ENCODE measurements at regions not wholly inside any gene's neighbourhood (a gene's known extent, or its start where the extent isn't known, plus 50 kb on each side); places are given as distances from the start of the nearest gene placed in this dataset.

DNA sequence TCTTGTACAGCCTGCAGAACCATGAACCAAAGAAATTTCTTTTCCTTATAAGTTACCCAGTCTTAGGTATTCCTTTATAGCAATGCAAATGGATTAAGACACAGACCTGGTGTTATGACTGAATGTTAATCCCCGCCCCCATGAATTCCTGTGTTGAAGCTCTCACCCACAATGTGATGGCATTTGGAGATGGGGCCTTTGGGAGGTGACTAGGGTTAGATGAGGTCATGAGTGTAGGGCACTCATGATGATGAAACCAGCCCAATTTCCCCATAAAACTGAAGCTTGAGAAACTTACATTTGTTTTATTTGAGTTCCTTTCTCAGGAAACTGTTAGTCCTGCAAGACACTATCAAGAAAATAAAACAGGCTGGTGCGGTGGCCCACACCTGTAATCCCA is 115.8 kb upstream of the THY1 start:
- H3K27me3 ChIP-seq (ENCODE audit: insufficient read depth, low read length, poor library complexity) = peaks cover 5% of the 10 kb centered on the region
- H3K27ac ChIP-seq (ENCODE audit: low read length) = no peak overlapping the region
- no peaks in the 10 kb centered on the region for H3K79me2 ChIP-seq (ENCODE audit: insufficient read depth, low read length)
- no peak overlapping the region for H3K4me3 ChIP-seq (ENCODE audit: low read depth in 1 of 2, low read length in 2 of 2)
- no peaks in the 10 kb centered on the region for H3K36me3 ChIP-seq (ENCODE audit: insufficient read depth, low read length)
- H3K9me3 ChIP-seq (ENCODE audit: insufficient read depth, low read length, severe bottlenecking) = no peaks in the 10 kb centered on the region
- no peak for ATAC-seq (ENCODE audit: insufficient read depth, low read depth)
- no peak overlapping the region for H3K9ac ChIP-seq (ENCODE audit: low read depth, low read length)
- TF ChIP-seq, protein P1, sequence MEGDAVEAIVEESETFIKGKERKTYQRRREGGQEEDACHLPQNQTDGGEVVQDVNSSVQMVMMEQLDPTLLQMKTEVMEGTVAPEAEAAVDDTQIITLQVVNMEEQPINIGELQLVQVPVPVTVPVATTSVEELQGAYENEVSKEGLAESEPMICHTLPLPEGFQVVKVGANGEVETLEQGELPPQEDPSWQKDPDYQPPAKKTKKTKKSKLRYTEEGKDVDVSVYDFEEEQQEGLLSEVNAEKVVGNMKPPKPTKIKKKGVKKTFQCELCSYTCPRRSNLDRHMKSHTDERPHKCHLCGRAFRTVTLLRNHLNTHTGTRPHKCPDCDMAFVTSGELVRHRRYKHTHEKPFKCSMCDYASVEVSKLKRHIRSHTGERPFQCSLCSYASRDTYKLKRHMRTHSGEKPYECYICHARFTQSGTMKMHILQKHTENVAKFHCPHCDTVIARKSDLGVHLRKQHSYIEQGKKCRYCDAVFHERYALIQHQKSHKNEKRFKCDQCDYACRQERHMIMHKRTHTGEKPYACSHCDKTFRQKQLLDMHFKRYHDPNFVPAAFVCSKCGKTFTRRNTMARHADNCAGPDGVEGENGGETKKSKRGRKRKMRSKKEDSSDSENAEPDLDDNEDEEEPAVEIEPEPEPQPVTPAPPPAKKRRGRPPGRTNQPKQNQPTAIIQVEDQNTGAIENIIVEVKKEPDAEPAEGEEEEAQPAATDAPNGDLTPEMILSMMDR (IDR thresholded peaks at IDR 0.05; ENCODE audit: borderline replicate concordance, extremely low read depth, low read length, poor library complexity, severe bottlenecking) = no peak
- H2AFZ ChIP-seq (ENCODE audit: low read depth, low read length) = no peak overlapping the region
- H4K20me1 ChIP-seq (ENCODE audit: insufficient read depth, low read length) = peaks cover 3% of the 10 kb centered on the region; the same call in 1 of the 2 replicates
- no peaks in the 10 kb centered on the region for H3K4me1 ChIP-seq (ENCODE audit: insufficient read depth, low read length)
- DNase-seq = no peak
- no peak overlapping the region for H3K4me2 ChIP-seq (ENCODE audit: insufficient read depth, low read length)

DNA sequence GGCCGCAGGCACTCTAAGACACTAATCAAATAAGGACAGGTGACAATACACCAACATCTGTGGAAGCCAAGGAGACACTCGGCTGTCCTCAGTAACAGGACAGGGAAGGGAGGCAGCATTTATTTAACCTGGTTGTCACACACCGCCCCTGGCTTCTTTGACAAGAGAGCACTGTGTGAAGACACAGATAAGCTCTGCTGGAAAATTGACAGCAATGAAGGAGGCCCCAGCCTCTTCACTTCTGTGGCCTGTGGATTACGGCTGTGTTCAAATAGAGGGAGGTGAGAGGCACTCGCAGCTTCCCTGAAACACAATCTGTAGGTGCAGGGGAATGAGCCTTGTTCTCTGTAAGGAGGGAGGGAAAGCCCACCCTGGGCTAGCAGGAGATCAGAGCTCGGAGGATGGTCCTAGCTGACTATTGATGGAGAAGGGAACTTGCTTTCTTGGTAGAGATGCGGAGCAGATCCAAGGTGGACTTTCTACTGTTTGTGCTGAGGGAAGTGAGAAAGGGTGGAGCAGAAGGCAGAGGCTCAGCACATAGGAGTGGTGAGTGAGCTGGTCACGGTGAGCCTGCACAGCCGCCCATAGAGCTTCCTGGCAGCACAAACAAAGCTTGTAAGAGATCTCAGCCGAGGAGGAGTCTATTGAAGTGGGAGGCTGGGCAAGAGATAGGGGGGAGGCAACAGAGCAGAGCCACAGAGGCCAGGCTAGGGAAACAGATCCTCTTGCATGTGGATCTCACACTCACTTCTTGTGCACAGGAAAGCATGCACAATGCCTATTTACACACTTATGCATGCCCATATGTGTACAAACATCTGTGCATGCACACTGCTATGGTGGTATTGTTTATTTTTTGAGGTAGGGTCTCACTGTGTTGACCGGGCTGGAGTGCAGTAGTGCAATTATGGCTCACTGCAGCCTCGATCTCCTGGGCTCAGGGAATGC is 114.6 kb upstream of the THY1 start:
- TF ChIP-seq, protein P1 (IDR thresholded peaks at IDR 0.05; ENCODE audit: borderline replicate concordance, extremely low read depth, low read length, poor library complexity, severe bottlenecking) = no peak
- TF ChIP-seq EZH2 (IDR thresholded peaks at IDR 0.05; ENCODE audit: borderline replicate concordance, low read depth, low read length, severe bottlenecking) = no peak
- no peak overlapping the region for H3K9ac ChIP-seq (ENCODE audit: low read depth, low read length)
- no peaks in the 10 kb centered on the region for H3K36me3 ChIP-seq (ENCODE audit: insufficient read depth, low read length)
- ATAC-seq (ENCODE audit: insufficient read depth, low read depth) (no peak), DNase-seq (no peak)
- no peaks in the 10 kb centered on the region for H3K4me1 ChIP-seq (ENCODE audit: insufficient read depth, low read length)
- no peaks in the 10 kb centered on the region for H3K9me3 ChIP-seq (ENCODE audit: insufficient read depth, low read length, severe bottlenecking)
- no peak overlapping the region for H2AFZ ChIP-seq (ENCODE audit: low read depth, low read length)
- H3K27ac ChIP-seq (ENCODE audit: low read length) = no peak overlapping the region
- H3K4me2 ChIP-seq (ENCODE audit: insufficient read depth, low read length) = no peak overlapping the region
- peaks cover 9% of the 10 kb centered on the region for H3K27me3 ChIP-seq (ENCODE audit: insufficient read depth, low read length, poor library complexity)
- H3K79me2 ChIP-seq (ENCODE audit: insufficient read depth, low read length) = no peaks in the 10 kb centered on the region
- no peak overlapping the region for H3K4me3 ChIP-seq (ENCODE audit: low read depth in 1 of 2, low read length in 2 of 2)
- peaks cover 3% of the 10 kb centered on the region; the same call in 1 of the 2 replicates for H4K20me1 ChIP-seq (ENCODE audit: insufficient read depth, low read length)

DNA sequence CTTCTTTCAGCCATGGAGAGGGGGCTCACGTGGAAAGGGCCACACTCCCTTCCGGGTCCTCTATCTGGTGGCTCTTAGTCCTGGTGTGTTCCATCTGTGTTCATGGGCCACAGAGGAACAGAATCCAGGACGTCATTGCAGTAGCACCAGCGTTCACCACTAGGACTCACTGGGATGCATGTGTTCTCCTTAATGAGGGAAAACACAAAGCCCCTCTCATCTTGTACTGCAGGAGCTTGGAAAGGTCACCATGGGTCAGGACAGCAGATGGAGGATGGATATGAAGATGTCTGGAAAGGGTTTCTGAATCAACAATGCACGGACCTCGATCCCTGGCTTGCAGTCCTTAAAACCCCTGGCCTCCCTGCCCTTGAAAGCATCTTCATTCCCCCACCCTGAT is 113.8 kb upstream of the THY1 start:
- no peak overlapping the region for H2AFZ ChIP-seq (ENCODE audit: low read depth, low read length)
- H3K79me2 ChIP-seq (ENCODE audit: insufficient read depth, low read length) = no peaks in the 10 kb centered on the region
- H3K4me1 ChIP-seq (ENCODE audit: insufficient read depth, low read length) = no peaks in the 10 kb centered on the region
- H3K9ac ChIP-seq (ENCODE audit: low read depth, low read length) = no peak overlapping the region
- no peaks in the 10 kb centered on the region for H3K36me3 ChIP-seq (ENCODE audit: insufficient read depth, low read length)
- H3K9me3 ChIP-seq (ENCODE audit: insufficient read depth, low read length, severe bottlenecking) = no peaks in the 10 kb centered on the region
- no peak overlapping the region for H3K4me2 ChIP-seq (ENCODE audit: insufficient read depth, low read length)
- H3K27me3 ChIP-seq (ENCODE audit: insufficient read depth, low read length, poor library complexity) = peaks cover 9% of the 10 kb centered on the region
- peaks cover 3% of the 10 kb centered on the region; the same call in 1 of the 2 replicates for H4K20me1 ChIP-seq (ENCODE audit: insufficient read depth, low read length)
- no peak for ATAC-seq (ENCODE audit: insufficient read depth, low read depth)
- H3K27ac ChIP-seq (ENCODE audit: low read length) = no peak overlapping the region
- DNase-seq = no peak
- TF ChIP-seq EZH2 (IDR thresholded peaks at IDR 0.05; ENCODE audit: borderline replicate concordance, low read depth, low read length, severe bottlenecking) = no peak
- TF ChIP-seq, protein P1 (IDR thresholded peaks at IDR 0.05; ENCODE audit: borderline replicate concordance, extremely low read depth, low read length, poor library complexity, severe bottlenecking) = no peak
- no peak overlapping the region for H3K4me3 ChIP-seq (ENCODE audit: low read depth in 1 of 2, low read length in 2 of 2)
